ENCODE measurements at regions not wholly inside any gene's neighbourhood (a gene's known extent, or its start where the extent isn't known, plus 50 kb on each side); places are given as distances from the start of the nearest gene placed in this dataset.
"Not testable (repeated sequence)": the region's sequence is repeated elsewhere in the genome, so short reads cannot be mapped to it uniquely, and the experiment has no call there.

DNA sequence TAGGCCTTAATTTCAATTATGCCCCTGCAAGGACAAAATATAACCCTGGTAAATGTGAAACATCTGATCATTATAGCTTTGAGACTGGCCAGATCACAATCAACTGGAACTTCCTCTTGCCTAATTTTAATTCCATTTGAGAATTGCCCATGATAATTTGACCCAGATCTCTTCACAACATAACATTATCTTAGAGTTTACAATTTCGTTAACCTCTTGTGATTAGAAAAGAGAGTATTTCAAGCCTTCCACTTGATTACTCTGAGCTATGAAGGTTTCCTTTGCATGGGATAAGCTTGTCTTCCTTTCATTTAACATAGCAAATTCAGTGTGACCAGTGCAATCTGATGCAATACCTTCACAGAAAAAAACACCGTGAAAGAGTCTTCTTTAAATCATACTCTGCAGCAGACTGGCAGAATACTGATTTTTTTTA, 143.6 kb downstream of the DUSP6 start:
- H3K9me3 ChIP-seq (ENCODE audit: insufficient read depth, low read depth, low read length), result no peaks in the 10 kb centered on the region
- H3K4me3 ChIP-seq (ENCODE audit: low read length), result no peak overlapping the region
- H3K4me1 ChIP-seq (ENCODE audit: insufficient read depth, low read length), result peaks cover 20% of the 10 kb centered on the region
- peak overlapping the region; percentile 20; the same call in 1 of the 2 replicates for H3K27ac ChIP-seq (ENCODE audit: low read depth, low read length)
- H3K9ac ChIP-seq (ENCODE audit: low read depth, low read length), result peak overlapping the region; percentile 10; the same call in 1 of the 2 replicates
- H3K27me3 ChIP-seq (ENCODE audit: insufficient read depth, low read length), result no peaks in the 10 kb centered on the region
- no peaks in the 10 kb centered on the region for H3K36me3 ChIP-seq (ENCODE audit: insufficient read depth, low read length)
- 79% methylated on average over 2 of the region's 2 CpGs for WGBS

DNA sequence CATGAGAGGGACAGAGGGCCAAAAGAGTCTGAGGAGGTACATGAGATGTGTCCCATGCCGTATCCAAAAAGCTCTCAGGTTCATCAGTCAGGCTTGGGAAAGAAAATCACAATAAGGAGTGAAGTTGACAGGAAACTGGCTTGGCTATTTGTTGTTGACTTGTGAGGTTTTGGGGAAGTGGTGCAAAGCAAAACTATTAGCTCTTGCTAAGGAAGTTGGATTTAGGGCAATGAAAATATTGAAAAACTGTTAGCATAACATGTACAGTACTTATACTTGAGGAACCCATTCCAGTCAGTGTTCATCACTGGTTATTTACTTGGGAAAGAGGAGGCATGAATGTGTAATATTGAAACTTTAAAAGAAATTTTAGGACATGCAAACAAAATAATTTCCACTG, 145.9 kb downstream of the DUSP6 start:
- Histone ChIP-seq H3K4me1 (ENCODE audit: insufficient read depth, low read length) (peaks cover 20% of the 10 kb centered on the region), H3K9ac (ENCODE audit: low read depth, low read length) (no peak overlapping the region), H3K27me3 (ENCODE audit: insufficient read depth, low read length) (no peaks in the 10 kb centered on the region), H3K36me3 (ENCODE audit: insufficient read depth, low read length) (no peaks in the 10 kb centered on the region), H3K9me3 (ENCODE audit: insufficient read depth, low read depth, low read length) (no peaks in the 10 kb centered on the region), H3K4me3 (ENCODE audit: low read length) (no peak overlapping the region), H3K27ac (ENCODE audit: low read depth, low read length) (no peak overlapping the region)
- 88% methylated on average over 1 of the region's 1 CpG for WGBS

DNA sequence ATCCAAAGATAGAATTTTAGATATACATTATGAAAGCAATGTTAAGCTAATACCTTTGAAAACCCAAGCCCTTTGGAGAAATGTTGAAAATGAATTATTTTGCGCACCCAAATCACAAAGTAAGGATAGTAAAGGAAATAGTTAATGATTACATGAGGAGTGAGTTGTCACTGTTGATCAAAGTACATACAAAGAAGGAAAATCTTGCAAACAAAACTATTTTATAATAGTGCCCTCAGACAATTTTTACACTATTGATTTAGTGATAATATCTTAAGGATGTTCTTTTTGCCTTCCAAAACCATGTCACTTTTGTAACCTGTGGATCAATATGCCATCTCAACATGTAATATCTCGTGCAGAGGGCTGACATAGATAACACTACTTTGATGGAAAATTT, 146.8 kb downstream of the DUSP6 start:
- Histone ChIP-seq H3K4me1 (ENCODE audit: insufficient read depth, low read length) (peaks cover 20% of the 10 kb centered on the region), H3K27me3 (ENCODE audit: insufficient read depth, low read length) (no peaks in the 10 kb centered on the region), H3K9me3 (ENCODE audit: insufficient read depth, low read depth, low read length) (no peaks in the 10 kb centered on the region), H3K36me3 (ENCODE audit: insufficient read depth, low read length) (no peaks in the 10 kb centered on the region), H3K4me3 (ENCODE audit: low read length) (no peak overlapping the region), H3K27ac (ENCODE audit: low read depth, low read length) (no peak overlapping the region), H3K9ac (ENCODE audit: low read depth, low read length) (no peak overlapping the region)
- WGBS, result 97% methylated on average over 2 of the region's 2 CpGs

DNA sequence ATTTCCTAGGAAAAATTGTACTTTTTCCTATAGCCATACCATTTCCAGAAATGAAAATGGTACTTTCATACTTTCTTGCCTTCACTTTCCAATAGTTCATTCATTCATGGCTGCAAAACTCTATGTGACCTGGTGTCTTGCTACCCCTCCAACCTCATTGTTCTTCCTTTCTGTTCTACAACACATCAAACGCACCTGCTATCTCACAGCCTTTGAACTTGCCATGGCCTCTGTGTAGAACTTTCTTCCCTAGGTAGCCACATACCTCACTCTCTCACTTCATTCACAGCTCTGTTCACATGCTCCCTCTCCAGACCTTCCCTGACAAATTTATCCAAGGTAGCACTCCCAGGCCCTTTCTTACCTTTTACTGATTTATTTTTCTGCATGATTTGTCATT, 149.2 kb downstream of the DUSP6 start:
- WGBS, result 90% methylated on average over 1 of the region's 1 CpG
- Histone ChIP-seq H3K4me1 (ENCODE audit: insufficient read depth, low read length) (no peaks in the 10 kb centered on the region), H3K27me3 (ENCODE audit: insufficient read depth, low read length) (no peaks in the 10 kb centered on the region), H3K36me3 (ENCODE audit: insufficient read depth, low read length) (no peaks in the 10 kb centered on the region), H3K27ac (ENCODE audit: low read depth, low read length) (no peak overlapping the region), H3K9ac (ENCODE audit: low read depth, low read length) (no peak overlapping the region), H3K4me3 (ENCODE audit: low read length) (no peak overlapping the region), H3K9me3 (ENCODE audit: insufficient read depth, low read depth, low read length) (no peaks in the 10 kb centered on the region)

DNA sequence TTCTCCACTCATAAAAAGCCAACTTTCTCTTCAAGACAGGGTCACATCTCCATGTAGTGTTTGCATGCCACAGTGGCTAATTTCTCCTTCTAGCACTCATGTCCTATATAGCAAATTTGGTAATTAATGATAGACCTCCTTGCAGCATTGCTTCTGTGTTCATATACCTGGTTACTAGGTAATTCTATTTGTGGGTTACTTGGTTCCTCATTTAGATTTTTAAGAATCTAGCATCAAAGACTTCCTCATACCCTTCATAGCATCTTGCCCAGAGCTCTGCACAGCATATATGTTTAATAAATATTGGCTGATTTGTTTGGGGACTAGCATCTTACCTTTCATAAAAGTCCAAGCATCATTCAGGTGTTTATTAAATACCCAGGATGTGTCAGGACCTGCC, 152.1 kb downstream of the DUSP6 start:
- Histone ChIP-seq H3K36me3 (ENCODE audit: insufficient read depth, low read length) (no peaks in the 10 kb centered on the region), H3K9ac (ENCODE audit: low read depth, low read length) (no peak overlapping the region), H3K27me3 (ENCODE audit: insufficient read depth, low read length) (no peaks in the 10 kb centered on the region), H3K4me3 (ENCODE audit: low read length) (no peak overlapping the region), H3K4me1 (ENCODE audit: insufficient read depth, low read length) (no peaks in the 10 kb centered on the region), H3K27ac (ENCODE audit: low read depth, low read length) (no peak overlapping the region), H3K9me3 (ENCODE audit: insufficient read depth, low read depth, low read length) (no peaks in the 10 kb centered on the region)

DNA sequence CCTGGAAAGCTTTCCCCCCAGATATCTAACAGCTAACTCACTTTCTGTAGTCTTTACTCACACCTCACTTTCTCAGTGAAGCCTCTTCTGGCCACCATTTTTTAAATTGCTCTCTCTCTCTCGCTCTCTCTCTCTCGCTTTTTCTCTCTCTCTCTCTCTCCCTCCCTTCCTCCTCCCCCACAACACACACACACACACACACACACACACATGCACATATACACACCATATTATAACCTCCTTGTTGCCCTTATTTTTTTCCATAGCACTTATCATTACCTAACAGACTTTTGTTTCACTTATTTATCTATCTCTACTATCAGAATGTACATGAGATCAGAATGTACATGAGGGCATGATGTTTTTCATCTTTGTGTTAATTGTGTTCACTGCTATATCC, 156.8 kb downstream of the DUSP6 start:
- Histone ChIP-seq H3K36me3 (ENCODE audit: insufficient read depth, low read length) (no peaks in the 10 kb centered on the region), H3K4me3 (ENCODE audit: low read length) (no peak overlapping the region), H3K9me3 (ENCODE audit: insufficient read depth, low read depth, low read length) (peaks cover 4% of the 10 kb centered on the region; the same call in 1 of the 2 replicates), H3K27ac (ENCODE audit: low read depth, low read length) (no peak overlapping the region), H3K27me3 (ENCODE audit: insufficient read depth, low read length) (no peaks in the 10 kb centered on the region), H3K4me1 (ENCODE audit: insufficient read depth, low read length) (no peaks in the 10 kb centered on the region), H3K9ac (ENCODE audit: low read depth, low read length) (no peak overlapping the region)
- 87% methylated on average over 2 of the region's 2 CpGs for WGBS

DNA sequence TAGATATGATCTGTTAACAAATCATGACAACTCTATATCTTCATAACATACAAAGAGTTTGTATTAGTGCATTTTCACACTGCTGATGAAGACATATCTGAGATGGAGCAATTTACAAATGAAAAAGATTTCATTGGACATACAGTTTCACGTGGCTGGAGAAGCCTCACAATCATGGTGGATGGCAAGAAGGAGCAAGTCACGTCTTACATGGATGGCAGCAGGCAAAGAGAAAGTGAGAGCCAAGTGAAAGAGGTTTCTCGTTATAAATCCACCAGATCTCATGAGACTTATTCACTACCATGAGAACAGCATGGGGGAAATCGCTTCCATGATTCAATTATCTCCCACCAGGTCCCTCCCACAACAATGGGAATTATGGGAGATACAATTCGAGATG, 157.6 kb downstream of the DUSP6 start:
- WGBS, result over 99% methylated on average over 5 of the region's 5 CpGs
- Histone ChIP-seq H3K4me1 (ENCODE audit: insufficient read depth, low read length) (no peaks in the 10 kb centered on the region), H3K9ac (ENCODE audit: low read depth, low read length) (no peak overlapping the region), H3K4me3 (ENCODE audit: low read length) (no peak overlapping the region), H3K9me3 (ENCODE audit: insufficient read depth, low read depth, low read length) (peaks cover 9% of the 10 kb centered on the region; the same call in 1 of the 2 replicates), H3K27ac (ENCODE audit: low read depth, low read length) (no peak overlapping the region), H3K27me3 (ENCODE audit: insufficient read depth, low read length) (no peaks in the 10 kb centered on the region), H3K36me3 (ENCODE audit: insufficient read depth, low read length) (no peaks in the 10 kb centered on the region)

DNA sequence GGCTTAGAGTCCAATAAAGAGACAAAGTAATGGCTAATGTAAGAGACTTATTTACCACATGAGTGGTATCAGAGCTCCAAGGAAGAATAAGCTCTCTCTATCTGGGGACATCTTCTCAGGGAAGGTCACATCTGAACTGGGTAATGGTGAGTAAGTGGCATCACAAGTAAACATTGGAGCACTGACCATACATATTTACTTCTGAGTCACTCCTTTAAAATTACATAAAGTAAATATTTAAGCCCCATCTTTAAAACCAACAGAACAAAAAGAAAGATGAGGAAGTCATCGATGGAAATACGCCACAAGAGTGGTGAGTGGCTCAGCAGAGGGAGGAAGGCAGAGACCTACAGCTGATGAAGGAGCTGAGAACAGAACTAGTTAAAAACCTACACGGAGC, 159.9 kb downstream of the DUSP6 start:
- Histone ChIP-seq H3K4me1 (ENCODE audit: insufficient read depth, low read length) (no peaks in the 10 kb centered on the region), H3K27ac (ENCODE audit: low read depth, low read length) (no peak overlapping the region), H3K9me3 (ENCODE audit: insufficient read depth, low read depth, low read length) (peaks cover 19% of the 10 kb centered on the region; the same call in 1 of the 2 replicates), H3K4me3 (ENCODE audit: low read length) (no peak overlapping the region), H3K27me3 (ENCODE audit: insufficient read depth, low read length) (no peaks in the 10 kb centered on the region), H3K9ac (ENCODE audit: low read depth, low read length) (no peak overlapping the region), H3K36me3 (ENCODE audit: insufficient read depth, low read length) (no peaks in the 10 kb centered on the region)
- 98% methylated on average over 3 of the region's 3 CpGs for WGBS

DNA sequence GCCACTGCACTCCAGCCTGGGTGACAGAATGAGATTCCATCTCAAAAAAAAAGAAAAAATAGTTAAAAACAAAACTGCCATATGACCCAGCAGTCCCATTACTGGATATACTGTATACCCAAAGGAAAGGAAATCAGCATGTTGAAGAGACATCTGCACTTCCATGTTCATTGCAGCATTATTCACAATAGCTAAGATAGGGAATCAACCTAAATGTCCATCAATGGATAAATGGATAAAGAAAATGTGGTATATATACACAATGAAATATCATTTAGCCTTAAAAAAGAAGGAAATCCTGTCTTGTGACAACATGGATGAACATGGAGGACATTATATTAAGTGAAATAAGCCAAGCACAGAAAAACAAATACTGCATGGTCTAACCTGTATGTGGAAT, 160.7 kb downstream of the DUSP6 start:
- H3K27ac ChIP-seq (ENCODE audit: low read depth, low read length); H3K4me3 ChIP-seq (ENCODE audit: low read length); H3K9ac ChIP-seq (ENCODE audit: low read depth, low read length); H3K36me3 ChIP-seq (ENCODE audit: insufficient read depth, low read length); H3K27me3 ChIP-seq (ENCODE audit: insufficient read depth, low read length); H3K4me1 ChIP-seq (ENCODE audit: insufficient read depth, low read length): not testable (repeated sequence)
- peaks cover 19% of the 10 kb centered on the region; the same call in 1 of the 2 replicates for H3K9me3 ChIP-seq (ENCODE audit: insufficient read depth, low read depth, low read length)

DNA sequence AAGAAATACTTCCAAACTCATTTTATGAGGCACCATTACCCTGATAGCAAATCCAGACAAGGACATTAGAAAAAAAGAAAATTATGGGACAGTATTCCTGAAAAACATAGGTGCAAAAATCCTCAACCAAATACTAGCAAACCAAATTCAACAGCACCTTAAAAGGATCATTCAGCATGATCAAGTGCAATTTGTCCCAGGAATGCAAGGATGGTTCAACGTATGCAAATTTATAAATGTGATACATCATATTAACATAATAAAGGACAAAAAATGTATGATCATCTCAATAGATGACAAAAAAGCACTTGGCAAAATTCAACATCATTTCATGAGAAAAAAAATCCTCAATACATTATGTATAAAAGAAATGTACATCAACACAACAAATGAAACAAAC, 162.9 kb downstream of the DUSP6 start:
- no peaks in the 10 kb centered on the region for H3K36me3 ChIP-seq (ENCODE audit: insufficient read depth, low read length)
- H3K9ac ChIP-seq (ENCODE audit: low read depth, low read length), result no peak overlapping the region
- no peaks in the 10 kb centered on the region for H3K27me3 ChIP-seq (ENCODE audit: insufficient read depth, low read length)
- H3K27ac ChIP-seq (ENCODE audit: low read depth, low read length), result no peak overlapping the region
- H3K4me3 ChIP-seq (ENCODE audit: low read length), result no peak overlapping the region
- no CpG with 5 or more reads among the region's 1 CpG for WGBS
- no peaks in the 10 kb centered on the region for H3K4me1 ChIP-seq (ENCODE audit: insufficient read depth, low read length)
- peaks cover 17% of the 10 kb centered on the region; the same call in 1 of the 2 replicates for H3K9me3 ChIP-seq (ENCODE audit: insufficient read depth, low read depth, low read length)

DNA sequence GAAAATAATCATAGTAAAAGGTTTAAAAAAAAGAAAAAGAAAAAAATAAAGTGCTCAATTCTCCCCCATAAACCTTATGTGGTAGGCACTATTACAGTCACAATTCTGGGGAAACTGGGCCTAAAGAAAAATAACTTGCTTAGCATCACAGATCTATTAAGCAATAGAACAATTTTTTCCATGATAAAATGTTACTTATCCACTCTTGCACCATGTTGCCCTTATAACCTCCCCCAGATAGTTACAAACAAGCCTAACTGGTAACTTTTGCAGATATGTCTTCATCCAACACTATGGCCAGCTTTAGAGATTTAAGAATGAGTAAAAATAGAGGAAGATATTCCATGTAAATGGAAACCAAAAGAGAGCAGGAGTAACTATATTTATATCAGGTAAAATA, 164.8 kb downstream of the DUSP6 start:
- Histone ChIP-seq H3K27me3 (ENCODE audit: insufficient read depth, low read length) (no peaks in the 10 kb centered on the region), H3K4me3 (ENCODE audit: low read length) (no peak overlapping the region), H3K9me3 (ENCODE audit: insufficient read depth, low read depth, low read length) (peaks cover 17% of the 10 kb centered on the region; the same call in 1 of the 2 replicates), H3K36me3 (ENCODE audit: insufficient read depth, low read length) (no peaks in the 10 kb centered on the region), H3K27ac (ENCODE audit: low read depth, low read length) (no peak overlapping the region), H3K4me1 (ENCODE audit: insufficient read depth, low read length) (no peaks in the 10 kb centered on the region), H3K9ac (ENCODE audit: low read depth, low read length) (no peak overlapping the region)

DNA sequence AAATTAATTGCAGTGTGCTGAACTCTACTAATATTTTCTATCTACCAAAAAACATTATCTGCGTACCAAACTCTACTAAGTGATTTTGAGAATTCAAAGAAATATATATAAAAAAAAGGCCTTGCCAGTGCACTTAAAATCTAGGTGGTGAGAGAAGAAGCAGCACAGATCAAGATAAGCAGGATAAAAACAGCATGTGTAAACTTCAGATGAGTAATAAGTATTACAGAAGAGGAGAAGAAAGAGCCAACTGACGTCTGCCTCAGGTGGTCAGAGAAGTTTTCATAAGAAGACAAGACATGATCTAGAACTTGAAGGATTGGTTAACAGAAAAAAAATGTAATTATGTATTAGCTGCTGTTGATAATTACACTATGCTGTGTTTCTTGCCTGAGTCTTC, 166.4 kb downstream of the DUSP6 start:
- no peaks in the 10 kb centered on the region for H3K36me3 ChIP-seq (ENCODE audit: insufficient read depth, low read length)
- H3K9ac ChIP-seq (ENCODE audit: low read depth, low read length), result no peak overlapping the region
- WGBS, result 91% methylated on average over 1 of the region's 2 CpGs
- no peak overlapping the region for H3K27ac ChIP-seq (ENCODE audit: low read depth, low read length)
- H3K4me3 ChIP-seq (ENCODE audit: low read length), result no peak overlapping the region
- no peaks in the 10 kb centered on the region for H3K27me3 ChIP-seq (ENCODE audit: insufficient read depth, low read length)
- H3K4me1 ChIP-seq (ENCODE audit: insufficient read depth, low read length), result no peaks in the 10 kb centered on the region; the same call in 1 of the 2 replicates
- H3K9me3 ChIP-seq (ENCODE audit: insufficient read depth, low read depth, low read length), result peaks cover 17% of the 10 kb centered on the region; the same call in 1 of the 2 replicates
